IMR-90 (cell line): ENCODE measurements at regions not wholly inside any gene's neighbourhood (a gene's known extent, or its start where the extent isn't known, plus 50 kb on each side); places are given as distances from the start of the nearest gene placed in this dataset.

Experiments used
- ATAC-seq: fragments of 200-7000 bp; cut with Tn5 transposase; 2 replicates; pipeline ENCODE4 v1.9.1; 2020; ENCODE audit warnings: low read depth, mild to moderate bottlenecking, moderate library complexity
- BruUV-seq: library from RNA; stranded (reverse); fragments of 400-500 nt; replicated peaks from 2 replicates; lab custom pipeline; 2021; lab: Mats Ljungman, UMichigan
- CTCF ChIA-PET: fragments of 300-600 bp; formaldehyde crosslinking; extraction: SDS; loops from one replicate; lab custom pipeline; 2021; ENCODE audit warnings: antibody characterized with exemption; lab: Yijun Ruan, JAX
- POLR2A ChIA-PET: fragments of 300-600 bp; sonication (Branson Sonifier 250); formaldehyde crosslinking; loops from one replicate; lab custom pipeline; 2022; ENCODE audit warnings: antibody characterized with exemption; ENCODE audit not compliant: unreplicated experiment; lab: Charles Lee
- DNase-seq: peaks from one replicate; pipeline ENCODE4 v3.0.0; 2013
- H2AFZ ChIP-seq: replicated peaks from 2 replicates; pipeline ENCODE3; 2013; ENCODE audit warnings: low read length, mild to moderate bottlenecking; ENCODE audit not compliant: poor library complexity
- H2AK5ac ChIP-seq: 2 replicates; pipeline ENCODE4 v1.6.1; 2013; ENCODE audit warnings: low read depth, low read length, inconsistent platforms
- H2AK9ac ChIP-seq: replicated peaks from 2 replicates; pipeline ENCODE3; 2013; ENCODE audit warnings: mild to moderate bottlenecking, low read depth, low read length, moderate library complexity; ENCODE audit not compliant: poor library complexity
- H2BK120ac ChIP-seq: 2 replicates; pipeline ENCODE4 v1.6.1; 2013; ENCODE audit warnings: low read depth, low read length, inconsistent platforms
- H2BK15ac ChIP-seq: 3 replicates; pipeline ENCODE4 v1.6.1; 2013; ENCODE audit warnings: low read depth, low read length, inconsistent platforms
- H2BK20ac ChIP-seq: 2 replicates; pipeline ENCODE4 v1.6.1; 2013; ENCODE audit warnings: low read depth, mild to moderate bottlenecking, inconsistent platforms, low read length, moderate library complexity
- H2BK5ac ChIP-seq: 2 replicates; pipeline ENCODE4 v1.6.1; 2013; ENCODE audit warnings: mild to moderate bottlenecking, low read depth, low read length, inconsistent platforms; ENCODE audit not compliant: poor library complexity, severe bottlenecking
- H3K14ac ChIP-seq: replicated peaks from 2 replicates; pipeline ENCODE4 v1.6.1; 2013; ENCODE audit warnings: low read depth, low read length, inconsistent platforms
- H3K18ac ChIP-seq: 2 replicates; pipeline ENCODE4 v1.6.1; 2013; ENCODE audit warnings: low read depth, low read length, control low read depth
- H3K23ac ChIP-seq: 2 replicates; pipeline ENCODE4 v1.6.1; 2013; ENCODE audit warnings: low read depth, low read length, inconsistent platforms
- H3K27ac ChIP-seq: 2 replicates; pipeline ENCODE4 v1.5.1; 2013; ENCODE audit warnings: mild to moderate bottlenecking, control low read depth, low read length; ENCODE audit not compliant: insufficient read depth
- H3K27me3 ChIP-seq: 2 replicates; pipeline ENCODE4 v1.6.1; 2013; ENCODE audit warnings: low read length; ENCODE audit not compliant: control insufficient read depth, insufficient read depth
- H3K36me3 ChIP-seq: 2 replicates; pipeline ENCODE4 v1.6.1; 2013; ENCODE audit warnings: low read length, mixed read lengths; ENCODE audit not compliant: control insufficient read depth, insufficient read depth
- H3K4ac ChIP-seq: 2 replicates; pipeline ENCODE4 v1.6.1; 2013; ENCODE audit warnings: low read depth, low read length, inconsistent platforms
- H3K4me1 ChIP-seq: 2 replicates; pipeline ENCODE4 v1.6.1; 2013; ENCODE audit warnings: low read length, mixed read lengths; ENCODE audit not compliant: control insufficient read depth, insufficient read depth
- H3K4me2 ChIP-seq: 2 replicates; pipeline ENCODE4 v1.6.1; 2013; ENCODE audit warnings: low read depth, mild to moderate bottlenecking, control low read depth, low read length, moderate library complexity
- H3K4me3 ChIP-seq: 2 replicates; pipeline ENCODE4 v1.5.1; 2013; ENCODE audit warnings: low read depth, mild to moderate bottlenecking, control low read depth, low read length, moderate library complexity; ENCODE audit not compliant: insufficient read depth
- H3K56ac ChIP-seq: 2 replicates; pipeline ENCODE4 v1.6.1; 2013; ENCODE audit warnings: low read length, inconsistent platforms; ENCODE audit not compliant: insufficient read depth; ENCODE audit errors: extremely low read depth
- H3K79me1 ChIP-seq, 2 experiments: 2 replicates each; pipeline ENCODE4 v1.6.1; 2013; ENCODE audit warnings: low read length in 2 of 2, inconsistent platforms in 1 of 2, low read depth in 1 of 2
- H3K9ac ChIP-seq: 2 replicates; pipeline ENCODE4 v1.6.1; 2013; ENCODE audit warnings: low read depth, low read length, control low read depth
- H3K9me1 ChIP-seq: 2 replicates; pipeline ENCODE4 v1.6.1; 2013; ENCODE audit warnings: low read length, inconsistent platforms; ENCODE audit not compliant: insufficient read depth
- H3K9me3 ChIP-seq: 2 replicates; pipeline ENCODE4 v1.6.1; 2013; ENCODE audit warnings: low read length; ENCODE audit not compliant: control insufficient read depth, insufficient read depth
- H4K20me1 ChIP-seq: 2 replicates; pipeline ENCODE4 v1.6.1; 2013; ENCODE audit warnings: low read length, inconsistent platforms; ENCODE audit not compliant: insufficient read depth
- H4K5ac ChIP-seq: 2 replicates; pipeline ENCODE4 v1.6.1; 2013; ENCODE audit warnings: mild to moderate bottlenecking, low read depth, low read length, control low read depth
- H4K8ac ChIP-seq, 2 experiments: 2 replicates each; pipeline ENCODE4 v1.6.1; 2013; ENCODE audit warnings: low read depth in 2 of 2, low read length in 2 of 2, control low read depth in 1 of 2, inconsistent platforms in 1 of 2
- H4K91ac ChIP-seq: 2 replicates; pipeline ENCODE4 v1.6.1; 2013; ENCODE audit warnings: low read depth, low read length, inconsistent platforms; ENCODE audit not compliant: insufficient read depth
- BHLHE40 ChIP-seq: fragments of 150-350 bp; IDR thresholded peaks from 2 replicates; pipeline ENCODE4 v1.6.1; 2016; ENCODE audit warnings: mild to moderate bottlenecking, low read depth, low read length
- CEBPB ChIP-seq: IDR thresholded peaks from 2 replicates; pipeline ENCODE4 v1.6.1; 2012; ENCODE audit warnings: low read depth, low read length, improper control_type of control experiment
- CHD1 ChIP-seq: IDR thresholded peaks from 2 replicates; pipeline ENCODE4 v1.6.1; 2012; ENCODE audit warnings: low read depth, low read length, improper control_type of control experiment
- ELK1 ChIP-seq: fragments of 150-350 bp; IDR thresholded peaks from 2 replicates; pipeline ENCODE4 v1.6.1; 2016; ENCODE audit warnings: low read depth, mild to moderate bottlenecking, low read length, moderate library complexity, borderline replicate concordance
- FOS ChIP-seq: fragments of 150-350 bp; IDR thresholded peaks from 2 replicates; pipeline ENCODE4 v1.6.1; 2016; ENCODE audit warnings: low read depth, low read length
- MAZ ChIP-seq: IDR thresholded peaks from 2 replicates; pipeline ENCODE4 v1.6.1; 2012; ENCODE audit warnings: low read depth, mild to moderate bottlenecking, low read length, improper control_type of control experiment, moderate library complexity, borderline replicate concordance
- RAD21 ChIP-seq: IDR thresholded peaks from 2 replicates; pipeline ENCODE4 v1.6.1; 2012; ENCODE audit warnings: low read length, improper control_type of control experiment
- RCOR1 ChIP-seq: IDR thresholded peaks from 2 replicates; pipeline ENCODE4 v1.6.1; 2012; ENCODE audit warnings: mild to moderate bottlenecking, low read length, improper control_type of control experiment; ENCODE audit not compliant: insufficient replicate concordance
- RFX5 ChIP-seq: IDR thresholded peaks from 2 replicates; pipeline ENCODE4 v1.8.0; 2012; ENCODE audit warnings: low read depth, mild to moderate bottlenecking, low read length, moderate library complexity
- SMC3 ChIP-seq: fragments of 150-350 bp; IDR thresholded peaks from 2 replicates; pipeline ENCODE4 v1.6.1; 2016; ENCODE audit warnings: low read depth, mild to moderate bottlenecking, antibody characterized with exemption, low read length, moderate library complexity
- WGBS, 2 experiments: methylation state at CpG; one replicate each; pipeline versions ENCODE4 v1.1.5 to v1.1.7; 2013; ENCODE audit warnings: missing lambda C conversion rate in 2 of 2; ENCODE audit not compliant: insufficient read length in 1 of 2; ENCODE audit errors: extremely low coverage in 2 of 2; 5-methylcytosine and 5-hydroxymethylcytosine counted together
- dilution Hi-C: fragments of 300-500 bp; cut with HindIII; formaldehyde crosslinking; loops from one replicate; pipeline ENCODE4 v1.14.3; 2018; ENCODE audit warnings: low sequenced_read_pairs; ENCODE audit not compliant: unreplicated experiment
- in situ Hi-C: fragments of 300-500 bp; cut with MboI; formaldehyde crosslinking; loops from 3 replicates; pipeline ENCODE4 v1.14.3; 2019; ENCODE audit warnings: low sequenced_read_pairs, inconsistent platforms, mixed read lengths
- intact Hi-C: fragments of 100-400 bp; cut with micrococcal nuclease; formaldehyde crosslinking; loops from 2 replicates; pipeline ENCODE4 v1.10.0; 2022

GRCh38 chr3:127082066-127082465, 99.2 kb downstream of the PLXNA1 start:
- BruUV-seq, result no TSS peak
- no peak overlapping the region for H2BK5ac ChIP-seq
- H3K36me3 ChIP-seq, result no peaks in the 10 kb centered on the region
- H3K14ac ChIP-seq, result no peak overlapping the region
- H3K9me3 ChIP-seq, result no peaks in the 10 kb centered on the region
- ATAC-seq (no peak), DNase-seq (no peak)
- no peak overlapping the region for H3K23ac ChIP-seq
- no peaks in the 10 kb centered on the region for H3K79me1 ChIP-seq
- H3K27ac ChIP-seq, result no peak overlapping the region
- peaks cover 19% of the 10 kb centered on the region for H3K27me3 ChIP-seq
- H3K18ac ChIP-seq, result no peak overlapping the region
- CTCF ChIA-PET, result no interaction called here
- POLR2A ChIA-PET, result no interaction called here
- H2AFZ ChIP-seq, result no peak overlapping the region
- H3K56ac ChIP-seq, result no peak overlapping the region
- intact Hi-C loops, result no loop called here
- dilution Hi-C loops, result no loop called here
- no peak overlapping the region for H2BK20ac ChIP-seq
- H3K4me1 ChIP-seq, result no peaks in the 10 kb centered on the region
- H4K8ac ChIP-seq, result no peak overlapping the region
- H3K9ac ChIP-seq, result no peak overlapping the region
- no peak overlapping the region for H3K4me2 ChIP-seq
- no peaks in the 10 kb centered on the region for H4K20me1 ChIP-seq
- 85% methylated on average over 6 of the region's 7 CpGs; no CpG with 5 or more reads in 1 of the 2 experiments for WGBS, 2 experiments
- no peak overlapping the region for H2BK120ac ChIP-seq
- H2BK15ac ChIP-seq, result no peak overlapping the region
- no peak overlapping the region for H3K4me3 ChIP-seq
- TF ChIP-seq RAD21 (no peak), CHD1 (no peak), RCOR1 (no peak), SMC3 (no peak), BHLHE40 (no peak), FOS (no peak), CEBPB (no peak), ELK1 (no peak), RFX5 (no peak), MAZ (no peak)
- no peak overlapping the region for H2AK5ac ChIP-seq
- no peak overlapping the region for H4K91ac ChIP-seq
- H4K5ac ChIP-seq, result no peak overlapping the region
- H2AK9ac ChIP-seq, result no peak overlapping the region
- in situ Hi-C loops, result no loop called here
- no peak overlapping the region for H3K4ac ChIP-seq
- no peaks in the 10 kb centered on the region; the same call in 1 of the 2 replicates for H3K9me1 ChIP-seq
